BJ (cell line): ENCODE measurements at regions not wholly inside any gene's neighbourhood (a gene's known extent, or its start where the extent isn't known, plus 50 kb on each side); places are given as distances from the start of the nearest gene placed in this dataset.

Source experiments
- CTCF ChIA-PET: fragments of 350-600 bp; formaldehyde crosslinking; extraction: SDS; loops from one replicate; lab custom pipeline; 2021; ENCODE audit warnings: antibody characterized with exemption, inconsistent platforms; lab: Yijun Ruan, JAX
- POLR2A ChIA-PET: fragments of 300-600 bp; sonication (Branson Sonifier 250); formaldehyde crosslinking; extraction: SDS; loops from one replicate; lab custom pipeline; 2021; ENCODE audit warnings: antibody characterized with exemption; lab: Charles Lee
- DNase-seq: peaks from one replicate; pipeline ENCODE4 v3.0.0-alpha.2; 2011; ENCODE audit warnings: low read depth
- H3K27me3 ChIP-seq: 2 replicates; pipeline ENCODE4 v1.6.0; 2011; ENCODE audit warnings: low read length; ENCODE audit not compliant: control insufficient read depth, insufficient read depth
- H3K36me3 ChIP-seq: 2 replicates; pipeline ENCODE4 v1.5.1; 2011; ENCODE audit warnings: low read length; ENCODE audit not compliant: control insufficient read depth, insufficient read depth
- H3K4me3 ChIP-seq: 2 replicates; pipeline ENCODE4 v1.5.1; 2011; ENCODE audit warnings: low read depth, mild to moderate bottlenecking, control low read depth, low read length
- CTCF ChIP-seq: IDR thresholded peaks from 2 replicates; pipeline ENCODE4 v1.5.1; 2011; ENCODE audit warnings: low read depth, mild to moderate bottlenecking, control low read depth, inconsistent platforms, low read length, moderate library complexity; ENCODE audit not compliant: insufficient read depth

- H3K4me3 ChIP-seq = no peak overlapping the region
- H3K36me3 ChIP-seq = no peaks in the 10 kb centered on the region
- no peaks in the 10 kb centered on the region for H3K27me3 ChIP-seq
- ChIA-PET POLR2A (no interaction called here), CTCF (interaction anchor here (1.1 kb wide), 1 partner anchor 8 kb away, joined by 3 read pairs; no protein-coding TSS in a partner anchor)
- no peak for DNase-seq
- TF ChIP-seq CTCF = no peak
These were observed 304.5 kb downstream of the MDFIC start for GRCh38 chr7:115226410-115226809.

- ChIA-PET POLR2A (no interaction called here), CTCF (no interaction called here)
- TF ChIP-seq CTCF = no peak
- DNase-seq = no peak
- no peak overlapping the region for H3K4me3 ChIP-seq
- no peaks in the 10 kb centered on the region for H3K36me3 ChIP-seq
- H3K27me3 ChIP-seq = no peaks in the 10 kb centered on the region
These were observed 303.0 kb downstream of the MDFIC start for GRCh38 chr7:115224922-115225321.

GRCh38 chr7:115223959-115224358, 302.1 kb downstream of the MDFIC start:
- ChIA-PET POLR2A (no interaction called here), CTCF (no interaction called here)
- Histone ChIP-seq H3K4me3 (no peak overlapping the region), H3K27me3 (no peaks in the 10 kb centered on the region), H3K36me3 (no peaks in the 10 kb centered on the region)
- no peak for DNase-seq
- TF ChIP-seq CTCF = no peak

GRCh38 chr7:115221456-115221855, 299.6 kb downstream of the MDFIC start:
- DNase-seq = peak; percentile 18
- no peaks in the 10 kb centered on the region for H3K36me3 ChIP-seq
- TF ChIP-seq CTCF = no peak
- ChIA-PET CTCF (interaction anchor here (0.7 to 1.5 kb wide), 4 partner anchors 9 to 247 kb away, joined by 3 read pairs; no protein-coding TSS in a partner anchor), POLR2A (no interaction called here)
- H3K4me3 ChIP-seq = no peak overlapping the region
- H3K27me3 ChIP-seq = no peaks in the 10 kb centered on the region

- CTCF ChIA-PET = interaction anchor here (0.9 to 2.2 kb wide), 6 partner anchors 8 to 353 kb away, joined by 3 to 7 read pairs (median 3); no protein-coding TSS in a partner anchor
- no peak for TF ChIP-seq CTCF
- Histone ChIP-seq H3K36me3 (no peaks in the 10 kb centered on the region), H3K27me3 (no peaks in the 10 kb centered on the region), H3K4me3 (no peak overlapping the region)
- POLR2A ChIA-PET = interaction anchor here (0.5 kb wide), 1 partner anchor 345 kb away, joined by 4 read pairs; no protein-coding TSS in a partner anchor
- DNase-seq = no peak
These were observed 296.2 kb downstream of the MDFIC start for GRCh38 chr7:115218076-115218475.
